Fibroblast of lung (primary cell): ENCODE measurements at regions not wholly inside any gene's neighbourhood (a gene's known extent, or its start where the extent isn't known, plus 50 kb on each side); places are given as distances from the start of the nearest gene placed in this dataset.

ENCODE experiments used
- DNase-seq, 2 donors: peaks; one replicate each; pipeline versions ENCODE4 v3.0.0 to v3.0.0-alpha.2; 2010; ENCODE audit warnings: low read depth in 2 of 2
- H2AFZ ChIP-seq: 2 replicates; pipeline ENCODE4 v1.5.1; 2012; ENCODE audit warnings: low read length, control low read depth, inconsistent platforms
- H3K27ac ChIP-seq: 2 replicates; pipeline ENCODE4 v1.5.1; 2011; ENCODE audit warnings: low read length, control low read depth; ENCODE audit not compliant: insufficient read depth
- H3K27me3 ChIP-seq: 2 replicates; pipeline ENCODE4 v1.5.1; 2011; ENCODE audit warnings: mild to moderate bottlenecking, low read length; ENCODE audit not compliant: control insufficient read depth, insufficient read depth
- H3K36me3 ChIP-seq: 2 replicates; pipeline ENCODE4 v1.5.1; 2011; ENCODE audit warnings: low read length; ENCODE audit not compliant: control insufficient read depth, insufficient read depth
- H3K4me1 ChIP-seq: 2 replicates; pipeline ENCODE4 v1.5.1; 2011; ENCODE audit warnings: low read length; ENCODE audit not compliant: control insufficient read depth, insufficient read depth; ENCODE audit errors: extremely low read depth
- H3K4me2 ChIP-seq: 2 replicates; pipeline ENCODE4 v1.5.1; 2011; ENCODE audit warnings: low read length, control low read depth; ENCODE audit not compliant: insufficient read depth; ENCODE audit errors: extremely low read depth
- H3K4me3 ChIP-seq, 4 experiments: fragments of 200-600 bp in 1 of 4; sonication (generic) in 1 of 4; replicated peaks in 1 of 4; 2 replicates each; pipeline ENCODE4 v1.5.1; 2011 to 2016; ENCODE audit warnings: low read length in 4 of 4, low read depth in 3 of 4, mild to moderate bottlenecking in 3 of 4, control low read depth in 2 of 4, inconsistent platforms in 1 of 4, mixed read lengths in 1 of 4; ENCODE audit not compliant: insufficient read depth in 1 of 4; ENCODE audit errors: control extremely low read depth in 1 of 4
- H3K79me2 ChIP-seq: 2 replicates; pipeline ENCODE4 v1.5.1; 2012; ENCODE audit warnings: mild to moderate bottlenecking, low read length, inconsistent platforms; ENCODE audit not compliant: control insufficient read depth, insufficient read depth
- H3K9ac ChIP-seq: 2 replicates; pipeline ENCODE4 v1.5.1; 2011; ENCODE audit warnings: mild to moderate bottlenecking, low read length, control low read depth; ENCODE audit not compliant: insufficient read depth
- H3K9me3 ChIP-seq: 2 replicates; pipeline ENCODE4 v1.5.1; 2012; ENCODE audit warnings: low read depth, low read length; ENCODE audit not compliant: control insufficient read depth, insufficient read depth
- H4K20me1 ChIP-seq: 2 replicates; pipeline ENCODE4 v1.5.1; 2011; ENCODE audit warnings: low read length; ENCODE audit not compliant: control insufficient read depth, insufficient read depth; ENCODE audit errors: extremely low read depth
- CTCF ChIP-seq, 2 donors: IDR thresholded peaks in 1 of 2; conservative IDR thresholded peaks in 1 of 2; 1 replicate in 1 of 2; 2 replicates in 1 of 2; pipeline ENCODE4 v1.5.1; 2011 to 2012; ENCODE audit warnings: low read length in 2 of 2, control low read depth in 1 of 2, inconsistent platforms in 1 of 2, low read depth in 1 of 2, mild to moderate bottlenecking in 1 of 2
- EZH2 ChIP-seq: IDR thresholded peaks from 2 replicates; pipeline ENCODE4 v1.5.1; 2012; ENCODE audit warnings: low read length, control low read depth, mild to moderate bottlenecking; ENCODE audit errors: missing control alignments

- H3K27ac ChIP-seq, result no peak overlapping the region
- no peak overlapping the region for H3K4me3 ChIP-seq
- no peak overlapping the region for H3K4me2 ChIP-seq
- no peak overlapping the region for H3K9ac ChIP-seq
- H2AFZ ChIP-seq, result no peak overlapping the region
- no peaks in the 10 kb centered on the region for H4K20me1 ChIP-seq
- DNase-seq, result no peak
- no peaks in the 10 kb centered on the region for H3K9me3 ChIP-seq
- no peaks in the 10 kb centered on the region for H3K79me2 ChIP-seq
- H3K36me3 ChIP-seq, result no peaks in the 10 kb centered on the region
- no peaks in the 10 kb centered on the region for H3K4me1 ChIP-seq
- TF ChIP-seq CTCF (conservative IDR thresholded peaks at IDR 0.05 in 1 of 2, IDR thresholded peaks at IDR 0.05 in 1 of 2; ENCODE audit: low read depth in 1 of 2, low read length in 2 of 2) (no peak), EZH2 (no peak)
- no peaks in the 10 kb centered on the region for H3K27me3 ChIP-seq
Observed at GRCh38 chr5:125103459-125103858, 357.0 kb upstream of the ZNF608 start.

GRCh38 chr5:125106271-125106670, 359.8 kb upstream of the ZNF608 start:
- TF ChIP-seq EZH2 (no peak), CTCF (conservative IDR thresholded peaks at IDR 0.05 in 1 of 2, IDR thresholded peaks at IDR 0.05 in 1 of 2; ENCODE audit: low read depth in 1 of 2, low read length in 2 of 2) (no peak)
- Histone ChIP-seq H4K20me1 (no peaks in the 10 kb centered on the region), H3K4me2 (no peak overlapping the region), H3K4me3 (no peak overlapping the region), H3K4me1 (no peaks in the 10 kb centered on the region), H3K36me3 (no peaks in the 10 kb centered on the region), H3K9ac (no peak overlapping the region), H3K79me2 (no peaks in the 10 kb centered on the region), H3K27ac (no peak overlapping the region), H3K9me3 (no peaks in the 10 kb centered on the region), H3K27me3 (no peaks in the 10 kb centered on the region), H2AFZ (no peak overlapping the region)
- DNase-seq, result no peak

GRCh38 chr5:125106881-125107280, 360.4 kb upstream of the ZNF608 start:
- H3K9ac ChIP-seq, result no peak overlapping the region
- no peak overlapping the region for H3K4me2 ChIP-seq
- H3K27ac ChIP-seq, result no peak overlapping the region
- no peaks in the 10 kb centered on the region for H3K4me1 ChIP-seq
- no peaks in the 10 kb centered on the region for H4K20me1 ChIP-seq
- H3K4me3 ChIP-seq, result no peak overlapping the region
- no peaks in the 10 kb centered on the region for H3K79me2 ChIP-seq
- no peaks in the 10 kb centered on the region for H3K27me3 ChIP-seq
- H3K36me3 ChIP-seq, result no peaks in the 10 kb centered on the region
- H2AFZ ChIP-seq, result no peak overlapping the region
- no peaks in the 10 kb centered on the region for H3K9me3 ChIP-seq
- no peak for TF ChIP-seq CTCF (conservative IDR thresholded peaks at IDR 0.05 in 1 of 2, IDR thresholded peaks at IDR 0.05 in 1 of 2; ENCODE audit: low read depth in 1 of 2, low read length in 2 of 2)
- no peak for TF ChIP-seq EZH2
- no peak for DNase-seq
